GM12874 (cell line): ENCODE measurements at regions not wholly inside any gene's neighbourhood (a gene's known extent, or its start where the extent isn't known, plus 50 kb on each side); places are given as distances from the start of the nearest gene placed in this dataset.

Experiments
- CTCF ChIP-seq: IDR thresholded peaks from 2 replicates; pipeline ENCODE4 v1.5.1; 2011; ENCODE audit warnings: low read depth, mild to moderate bottlenecking, control low read depth, low read length, moderate library complexity; ENCODE audit not compliant: insufficient read depth

- no peak for TF ChIP-seq CTCF
Measured at GRCh38 chr13:31631071-31631470, 108.3 kb upstream of the RXFP2 start.

- no peak for TF ChIP-seq CTCF
Measured at GRCh38 chr13:31631746-31632145, 107.6 kb upstream of the RXFP2 start.

- no peak for TF ChIP-seq CTCF
Measured at GRCh38 chr13:31638577-31638976, 100.7 kb upstream of the RXFP2 start.

GRCh38 chr13:31639443-31640163 lies 99.7 kb upstream of the RXFP2 start:
- no peak for TF ChIP-seq CTCF

GRCh38 chr13:31649766-31650165 lies 89.6 kb upstream of the RXFP2 start:
- TF ChIP-seq CTCF = no peak

- no peak for TF ChIP-seq CTCF
Measured at GRCh38 chr13:31653730-31654129, 85.6 kb upstream of the RXFP2 start.

GRCh38 chr13:31663880-31664585 lies 75.3 kb upstream of the RXFP2 start:
- no peak for TF ChIP-seq CTCF
